ENCODE measurements at regions not wholly inside any gene's neighbourhood (a gene's known extent, or its start where the extent isn't known, plus 50 kb on each side); places are given as distances from the start of the nearest gene placed in this dataset.

DNA sequence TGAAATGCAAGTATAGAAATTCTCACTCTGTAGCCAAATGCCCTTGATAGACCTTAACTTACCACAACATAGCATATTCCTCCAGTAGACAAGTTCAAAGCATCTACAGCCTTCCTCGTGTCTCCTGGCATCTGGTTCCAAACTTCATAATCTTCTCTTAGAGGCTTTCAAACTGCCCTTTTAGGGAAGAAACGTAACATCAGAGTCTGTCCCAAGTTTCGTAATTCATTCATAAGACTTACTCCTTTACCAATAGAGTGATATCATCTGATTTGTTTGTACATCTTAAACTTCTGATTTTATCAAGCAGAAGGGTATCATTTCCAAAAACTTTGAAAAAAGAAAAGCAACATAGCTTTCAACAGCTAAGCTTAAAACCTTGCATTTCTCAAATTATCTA is 137.4 kb downstream of the SPRY2 start:
- DNase-seq (no peak), ATAC-seq (no peak)
- no peaks in the 10 kb centered on the region for H3K4me1 ChIP-seq (ENCODE audit: control insufficient read depth, insufficient read depth, low read length)
- no peak overlapping the region for H3K27ac ChIP-seq (ENCODE audit: low read length)
- no peaks in the 10 kb centered on the region for H3K9me3 ChIP-seq (ENCODE audit: control insufficient read depth, low read length)
- no peaks in the 10 kb centered on the region for H3K27me3 ChIP-seq (ENCODE audit: control insufficient read depth, insufficient read depth)
- H3K4me3 ChIP-seq (ENCODE audit: low read length): no peak overlapping the region
- WGBS: 82% methylated on average over 3 of the region's 3 CpGs
- intact Hi-C loops (cut with DNase I): no loop called here

- intact Hi-C loops (cut with DNase I): no loop called here
Observed at GRCh38 chr13:80201694-80202468, 139.0 kb downstream of the SPRY2 start.

GRCh38 chr13:80199585-80200292 is 141.2 kb downstream of the SPRY2 start:
- WGBS: 63% methylated on average over 3 of the region's 3 CpGs
- no peaks in the 10 kb centered on the region for H3K9me3 ChIP-seq (ENCODE audit: control insufficient read depth, low read length)

More at GRCh38 chr13:80201694-80202468, 139.0 kb downstream of the SPRY2 start:
- no peaks in the 10 kb centered on the region for H3K9me3 ChIP-seq (ENCODE audit: control insufficient read depth, low read length)
- H3K4me3 ChIP-seq (ENCODE audit: low read length): no peak overlapping the region
- 83% methylated on average over 6 of the region's 6 CpGs for WGBS
- no peaks in the 10 kb centered on the region for H3K4me1 ChIP-seq (ENCODE audit: control insufficient read depth, insufficient read depth, low read length)
- DNase-seq (no peak), ATAC-seq (no peak)
- H3K27ac ChIP-seq (ENCODE audit: low read length): no peak overlapping the region
- H3K27me3 ChIP-seq (ENCODE audit: control insufficient read depth, insufficient read depth): no peaks in the 10 kb centered on the region

GRCh38 chr13:80199067-80199466 is 141.9 kb downstream of the SPRY2 start:
- Histone ChIP-seq H3K4me3 (ENCODE audit: low read length) (no peak overlapping the region), H3K4me1 (ENCODE audit: control insufficient read depth, insufficient read depth, low read length) (peaks cover 1% of the 10 kb centered on the region), H3K27me3 (ENCODE audit: control insufficient read depth, insufficient read depth) (no peaks in the 10 kb centered on the region), H3K27ac (ENCODE audit: low read length) (no peak overlapping the region), H3K9me3 (ENCODE audit: control insufficient read depth, low read length) (no peaks in the 10 kb centered on the region)
- WGBS: 90% methylated on average over 4 of the region's 4 CpGs
- DNase-seq (no peak), ATAC-seq (no peak)
- intact Hi-C loops (cut with DNase I): no loop called here

More at GRCh38 chr13:80199585-80200292, 141.2 kb downstream of the SPRY2 start:
- Histone ChIP-seq H3K27ac (ENCODE audit: low read length) (no peak overlapping the region), H3K4me3 (ENCODE audit: low read length) (no peak overlapping the region), H3K4me1 (ENCODE audit: control insufficient read depth, insufficient read depth, low read length) (no peaks in the 10 kb centered on the region), H3K27me3 (ENCODE audit: control insufficient read depth, insufficient read depth) (no peaks in the 10 kb centered on the region)
- DNase-seq: no peak
- intact Hi-C loops (cut with DNase I): no loop called here
- ATAC-seq: no peak

- 80% methylated on average over 2 of the region's 2 CpGs for WGBS
Observed at GRCh38 chr13:80196756-80197155, 144.2 kb downstream of the SPRY2 start.

GRCh38 chr13:80195649-80196048 is 145.3 kb downstream of the SPRY2 start:
- no peak overlapping the region for H3K4me3 ChIP-seq (ENCODE audit: low read length)
- DNase-seq: no peak
- 77% methylated on average over 2 of the region's 2 CpGs for WGBS
- H3K4me1 ChIP-seq (ENCODE audit: control insufficient read depth, insufficient read depth, low read length): peaks cover 1% of the 10 kb centered on the region
- no peak for ATAC-seq
- H3K27me3 ChIP-seq (ENCODE audit: control insufficient read depth, insufficient read depth): no peaks in the 10 kb centered on the region
- intact Hi-C loops (cut with DNase I): no loop called here
- H3K27ac ChIP-seq (ENCODE audit: low read length): no peak overlapping the region
- H3K9me3 ChIP-seq (ENCODE audit: control insufficient read depth, low read length): no peaks in the 10 kb centered on the region

More at GRCh38 chr13:80196756-80197155, 144.2 kb downstream of the SPRY2 start:
- no peak overlapping the region for H3K4me3 ChIP-seq (ENCODE audit: low read length)
- ATAC-seq: no peak
- no peaks in the 10 kb centered on the region for H3K9me3 ChIP-seq (ENCODE audit: control insufficient read depth, low read length)
- intact Hi-C loops (cut with DNase I): no loop called here
- H3K4me1 ChIP-seq (ENCODE audit: control insufficient read depth, insufficient read depth, low read length): peaks cover 1% of the 10 kb centered on the region
- H3K27me3 ChIP-seq (ENCODE audit: control insufficient read depth, insufficient read depth): no peaks in the 10 kb centered on the region
- DNase-seq: no peak
- no peak overlapping the region for H3K27ac ChIP-seq (ENCODE audit: low read length)

DNA sequence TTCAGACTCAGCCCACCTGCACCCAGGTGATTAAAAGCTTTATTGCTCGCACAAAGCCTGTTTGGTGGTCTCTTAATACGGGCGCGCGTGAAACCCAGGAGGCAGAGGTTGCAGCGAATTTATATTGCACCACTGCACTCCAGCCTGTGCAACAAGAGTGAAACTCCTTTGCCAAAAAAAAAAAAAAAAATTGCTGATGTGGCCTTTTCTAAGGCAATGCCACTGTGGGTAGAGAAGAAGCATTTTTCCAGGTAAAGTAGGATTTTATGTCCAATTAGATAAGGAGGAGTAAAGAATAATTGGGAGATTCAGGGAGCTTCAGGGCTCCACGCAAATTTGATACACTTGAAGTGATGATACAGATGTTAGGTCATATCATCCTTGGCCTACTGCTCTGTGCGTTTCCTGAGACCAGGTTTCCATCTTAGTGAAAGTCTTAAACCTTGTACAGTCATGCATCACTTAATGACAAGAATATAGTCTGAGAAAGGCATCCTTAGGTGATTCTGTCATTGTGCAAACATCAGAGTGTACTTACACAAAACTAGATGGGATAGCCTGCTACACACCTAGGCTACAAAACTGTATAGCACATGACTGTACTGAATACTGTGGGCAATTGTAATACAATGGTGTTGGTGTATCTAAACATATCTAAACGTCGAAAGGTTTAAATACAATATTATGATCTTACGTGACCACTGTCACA is 150.9 kb downstream of the SPRY2 start:
- no peak for DNase-seq

DNA sequence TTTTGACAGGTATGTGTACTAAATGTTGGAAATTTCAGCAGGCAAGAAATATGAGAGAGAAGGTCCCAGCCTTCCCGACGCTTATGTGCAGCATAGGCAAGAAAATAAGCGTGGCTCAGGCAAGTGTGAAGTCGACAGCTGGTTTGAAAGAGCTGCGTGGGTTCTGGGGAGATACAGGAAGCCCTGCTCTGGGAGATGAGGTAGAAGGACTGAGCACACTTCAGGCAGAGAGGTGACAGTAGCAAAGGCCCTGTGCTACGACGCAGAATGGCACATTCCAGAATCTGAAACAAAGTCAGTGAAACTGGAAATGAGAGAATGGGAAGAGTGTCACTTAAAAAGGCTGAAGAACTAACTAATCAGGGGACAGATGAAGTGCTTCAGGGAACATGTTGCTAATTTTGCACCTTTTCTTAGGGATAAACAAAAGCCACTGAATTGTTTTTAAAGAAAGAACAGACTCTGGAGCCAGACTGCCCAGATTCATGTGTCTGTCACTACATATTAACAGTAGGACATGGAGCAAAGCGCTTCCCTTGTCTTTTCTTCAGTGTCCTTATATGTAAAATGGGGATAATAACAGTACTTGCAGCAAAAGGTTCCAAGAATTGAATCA is 160.1 kb downstream of the SPRY2 start:
- intact Hi-C loops (cut with DNase I): no loop called here
- H3K9me3 ChIP-seq (ENCODE audit: control insufficient read depth, low read length): no peaks in the 10 kb centered on the region
- no peak overlapping the region for H3K27ac ChIP-seq (ENCODE audit: low read length)
- no peak overlapping the region for H3K4me3 ChIP-seq (ENCODE audit: low read length)
- ATAC-seq (no peak), DNase-seq (no peak)
- H3K4me1 ChIP-seq (ENCODE audit: control insufficient read depth, insufficient read depth, low read length): no peaks in the 10 kb centered on the region
- H3K27me3 ChIP-seq (ENCODE audit: control insufficient read depth, insufficient read depth): no peaks in the 10 kb centered on the region
- 66% methylated on average over 8 of the region's 8 CpGs for WGBS

More for the DNA sequence above, 150.9 kb downstream of the SPRY2 start:
- Histone ChIP-seq H3K9me3 (ENCODE audit: control insufficient read depth, low read length) (no peaks in the 10 kb centered on the region), H3K4me1 (ENCODE audit: control insufficient read depth, insufficient read depth, low read length) (peaks cover 1% of the 10 kb centered on the region), H3K27ac (ENCODE audit: low read length) (no peak overlapping the region), H3K27me3 (ENCODE audit: control insufficient read depth, insufficient read depth) (no peaks in the 10 kb centered on the region), H3K4me3 (ENCODE audit: low read length) (no peak overlapping the region)
- intact Hi-C loops (cut with DNase I): no loop called here
- no peak for ATAC-seq
- 93% methylated on average over 11 of the region's 11 CpGs for WGBS

- 96% methylated on average over 3 of the region's 3 CpGs for WGBS
- Histone ChIP-seq H3K9me3 (ENCODE audit: control insufficient read depth, low read length) (no peaks in the 10 kb centered on the region), H3K27ac (ENCODE audit: low read length) (no peak overlapping the region), H3K27me3 (ENCODE audit: control insufficient read depth, insufficient read depth) (no peaks in the 10 kb centered on the region), H3K4me1 (ENCODE audit: control insufficient read depth, insufficient read depth, low read length) (no peaks in the 10 kb centered on the region), H3K4me3 (ENCODE audit: low read length) (no peak overlapping the region)
- intact Hi-C loops (cut with DNase I): no loop called here
- no peak for DNase-seq
- ATAC-seq: no peak
Observed at GRCh38 chr13:80177327-80177726, 163.6 kb downstream of the SPRY2 start.

DNA sequence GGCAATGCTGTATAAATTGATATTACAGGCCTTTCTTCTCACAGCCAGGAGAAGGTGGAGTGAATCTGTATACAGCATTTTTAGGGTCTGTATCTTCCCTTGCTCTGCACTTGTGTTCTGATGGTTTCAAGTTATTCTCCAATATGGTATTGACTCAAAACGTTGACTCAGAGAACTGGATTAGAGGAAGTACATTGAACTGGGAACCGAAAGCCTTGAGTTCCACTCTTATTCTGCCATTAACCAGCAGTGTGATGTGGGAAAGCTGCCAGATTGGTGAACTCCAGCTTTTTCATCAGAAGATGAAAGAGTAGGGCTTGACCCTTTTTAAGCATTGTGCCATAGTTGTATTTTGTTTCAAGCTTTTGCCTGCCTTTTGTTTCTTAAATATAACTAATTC is 167.7 kb downstream of the SPRY2 start:
- Histone ChIP-seq H3K27me3 (ENCODE audit: control insufficient read depth, insufficient read depth) (no peaks in the 10 kb centered on the region), H3K27ac (ENCODE audit: low read length) (no peak overlapping the region), H3K4me1 (ENCODE audit: control insufficient read depth, insufficient read depth, low read length) (no peaks in the 10 kb centered on the region), H3K9me3 (ENCODE audit: control insufficient read depth, low read length) (no peaks in the 10 kb centered on the region), H3K4me3 (ENCODE audit: low read length) (no peak overlapping the region)
- intact Hi-C loops (cut with DNase I): no loop called here
- ATAC-seq: no peak
- 54% methylated on average over 2 of the region's 2 CpGs for WGBS
- no peak for DNase-seq

GRCh38 chr13:80171096-80171495 is 169.8 kb downstream of the SPRY2 start:
- no peaks in the 10 kb centered on the region for H3K4me1 ChIP-seq (ENCODE audit: control insufficient read depth, insufficient read depth, low read length)
- no peak overlapping the region for H3K4me3 ChIP-seq (ENCODE audit: low read length)
- no peak overlapping the region for H3K27ac ChIP-seq (ENCODE audit: low read length)
- H3K27me3 ChIP-seq (ENCODE audit: control insufficient read depth, insufficient read depth): no peaks in the 10 kb centered on the region
- DNase-seq: no peak
- H3K9me3 ChIP-seq (ENCODE audit: control insufficient read depth, low read length): no peaks in the 10 kb centered on the region
- WGBS: 93% methylated on average over 4 of the region's 4 CpGs
- no peak for ATAC-seq
- intact Hi-C loops (cut with DNase I): no loop called here
